AG04449 (cell line): ENCODE measurements at regions not wholly inside any gene's neighbourhood (a gene's known extent, or its start where the extent isn't known, plus 50 kb on each side); places are given as distances from the start of the nearest gene placed in this dataset.
"Not testable (repeated sequence)": the region's sequence is repeated elsewhere in the genome, so short reads cannot be mapped to it uniquely, and the experiment has no call there.

Source experiments
- CTCF ChIA-PET: fragments of 350-600 bp; formaldehyde crosslinking; extraction: SDS; loops from one replicate; lab custom pipeline; 2021; ENCODE audit warnings: antibody characterized with exemption; lab: Yijun Ruan, JAX
- POLR2A ChIA-PET: fragments of 400-600, 350-600 bp; formaldehyde crosslinking; extraction: SDS; loops from one replicate; lab custom pipeline; 2020; ENCODE audit warnings: antibody characterized with exemption, inconsistent platforms; lab: Yijun Ruan, JAX
- DNase-seq: peaks from one replicate; pipeline ENCODE4 v3.0.0-alpha.2; 2010; ENCODE audit warnings: low read depth, low spot score
- H3K4me3 ChIP-seq: 2 replicates; pipeline ENCODE4 v1.5.1; 2011; ENCODE audit warnings: low read depth, mild to moderate bottlenecking, control low read depth, low read length
- TF ChIP-seq, protein P1 (sequence below): IDR thresholded peaks from one replicate; pipeline ENCODE4 v1.5.1; 2011; ENCODE audit warnings: mild to moderate bottlenecking, moderate library complexity, low read length, control low read depth, inconsistent platforms; ENCODE audit not compliant: insufficient read depth; ENCODE audit errors: missing control alignments

- TF ChIP-seq, protein P1, sequence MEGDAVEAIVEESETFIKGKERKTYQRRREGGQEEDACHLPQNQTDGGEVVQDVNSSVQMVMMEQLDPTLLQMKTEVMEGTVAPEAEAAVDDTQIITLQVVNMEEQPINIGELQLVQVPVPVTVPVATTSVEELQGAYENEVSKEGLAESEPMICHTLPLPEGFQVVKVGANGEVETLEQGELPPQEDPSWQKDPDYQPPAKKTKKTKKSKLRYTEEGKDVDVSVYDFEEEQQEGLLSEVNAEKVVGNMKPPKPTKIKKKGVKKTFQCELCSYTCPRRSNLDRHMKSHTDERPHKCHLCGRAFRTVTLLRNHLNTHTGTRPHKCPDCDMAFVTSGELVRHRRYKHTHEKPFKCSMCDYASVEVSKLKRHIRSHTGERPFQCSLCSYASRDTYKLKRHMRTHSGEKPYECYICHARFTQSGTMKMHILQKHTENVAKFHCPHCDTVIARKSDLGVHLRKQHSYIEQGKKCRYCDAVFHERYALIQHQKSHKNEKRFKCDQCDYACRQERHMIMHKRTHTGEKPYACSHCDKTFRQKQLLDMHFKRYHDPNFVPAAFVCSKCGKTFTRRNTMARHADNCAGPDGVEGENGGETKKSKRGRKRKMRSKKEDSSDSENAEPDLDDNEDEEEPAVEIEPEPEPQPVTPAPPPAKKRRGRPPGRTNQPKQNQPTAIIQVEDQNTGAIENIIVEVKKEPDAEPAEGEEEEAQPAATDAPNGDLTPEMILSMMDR = no peak
- POLR2A ChIA-PET = no interaction called here
- CTCF ChIA-PET = no interaction called here
- no peak overlapping the region for H3K4me3 ChIP-seq
- no peak for DNase-seq
Observed at GRCh38 chr7:149564340-149565095, 66.9 kb upstream of the ZNF746 start.

- CTCF ChIA-PET = interaction anchor here (1.5 kb wide), 1 partner anchor 11 kb away, joined by 3 read pairs; no protein-coding TSS in a partner anchor
- DNase-seq = no peak
- POLR2A ChIA-PET = no interaction called here
- TF ChIP-seq, protein P1 = no peak
- H3K4me3 ChIP-seq = no peak overlapping the region
Observed at GRCh38 chr7:149562602-149563001, 65.0 kb upstream of the ZNF746 start.

DNA sequence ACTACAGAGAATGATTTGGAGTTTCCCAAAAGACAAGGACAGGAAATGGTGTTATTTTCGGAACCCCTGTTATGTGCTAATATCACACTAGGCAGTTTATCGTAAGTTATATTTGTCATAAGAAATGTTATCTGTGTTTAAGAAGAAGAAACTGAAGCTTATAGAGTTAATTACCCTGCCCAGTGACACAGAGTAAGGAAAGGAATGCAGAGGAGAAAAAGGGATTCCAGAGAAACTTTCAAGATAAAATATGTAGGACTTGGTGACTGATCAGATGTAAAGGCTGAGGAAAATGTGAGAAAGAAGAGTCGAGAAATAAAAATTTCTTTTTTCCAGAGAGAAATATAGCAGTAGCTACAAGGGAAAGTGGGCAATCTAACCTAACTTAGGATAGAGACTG is 63.5 kb upstream of the ZNF746 start:
- TF ChIP-seq, protein P1 = no peak
- POLR2A ChIA-PET = no interaction called here
- H3K4me3 ChIP-seq = no peak overlapping the region
- CTCF ChIA-PET = interaction anchor here (1.1 to 1.4 kb wide), 2 partner anchors 42 to 64 kb away, joined by 4 read pairs; no protein-coding TSS in a partner anchor
- no peak for DNase-seq

DNA sequence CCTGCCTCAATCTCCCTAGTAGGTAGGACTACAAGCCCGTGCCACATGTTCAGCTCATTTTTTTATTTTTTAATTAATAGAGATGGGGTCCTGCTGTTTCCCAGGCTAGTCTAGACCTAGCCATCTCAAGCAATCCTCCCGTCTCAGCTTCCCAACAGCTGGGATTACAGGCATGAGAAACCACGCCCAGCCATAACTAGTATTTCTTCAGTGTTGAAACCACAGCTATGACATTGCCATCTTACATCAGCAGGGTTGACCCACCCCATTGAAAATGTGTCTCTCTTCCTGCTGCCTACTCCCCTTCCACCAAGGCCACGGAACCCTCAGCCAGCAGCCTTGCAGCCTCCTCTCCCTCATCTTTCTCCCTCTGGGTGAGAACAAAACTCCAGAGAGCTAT is 62.1 kb upstream of the ZNF746 start:
- TF ChIP-seq, protein P1 = no peak
- ChIA-PET CTCF (interaction anchor here (0.7 to 1.6 kb wide), 5 partner anchors 9 to 65 kb away, joined by 3 to 5 read pairs (median 4); no protein-coding TSS in a partner anchor), POLR2A (interaction anchor here (0.8 kb wide), 1 partner anchor 65 kb away, joined by 4 read pairs; no protein-coding TSS in a partner anchor)
- peak; percentile 58 for DNase-seq
- H3K4me3 ChIP-seq = no peak overlapping the region

DNA sequence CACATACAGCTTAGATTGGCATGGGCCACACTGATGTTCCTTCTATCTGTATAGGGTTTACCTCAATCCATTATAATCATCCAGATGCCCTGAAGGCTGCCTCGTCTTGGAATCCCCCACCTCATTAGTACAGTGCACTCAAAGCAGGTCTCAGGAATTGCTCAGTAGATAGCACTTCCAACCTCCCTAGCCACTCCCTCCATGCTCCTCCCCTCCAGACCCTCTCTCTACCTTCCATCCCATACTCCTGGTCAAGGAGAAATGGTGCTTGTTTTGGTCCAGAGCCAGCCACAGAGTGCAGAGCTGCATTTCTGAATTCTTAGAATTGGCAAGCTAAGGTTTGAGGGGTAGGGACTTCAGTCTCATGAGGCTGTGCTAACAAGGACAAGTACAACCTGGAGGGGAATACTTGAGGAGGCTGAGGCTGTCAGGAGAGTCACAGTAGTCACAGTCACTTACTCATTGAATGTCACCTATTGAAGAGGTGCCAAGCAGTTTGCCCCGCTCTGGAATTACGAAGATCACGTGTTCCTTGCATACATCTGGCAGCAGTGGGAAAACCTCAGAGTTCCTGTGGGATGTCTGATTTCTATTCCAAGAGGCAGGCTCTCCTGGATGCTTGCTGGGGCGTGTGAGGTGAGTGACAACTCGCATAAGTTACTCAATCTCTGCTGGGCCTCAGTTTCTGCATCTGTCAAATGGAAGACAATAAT is 60.7 kb upstream of the ZNF746 start:
- ChIA-PET POLR2A (no interaction called here), CTCF (no interaction called here)

DNA sequence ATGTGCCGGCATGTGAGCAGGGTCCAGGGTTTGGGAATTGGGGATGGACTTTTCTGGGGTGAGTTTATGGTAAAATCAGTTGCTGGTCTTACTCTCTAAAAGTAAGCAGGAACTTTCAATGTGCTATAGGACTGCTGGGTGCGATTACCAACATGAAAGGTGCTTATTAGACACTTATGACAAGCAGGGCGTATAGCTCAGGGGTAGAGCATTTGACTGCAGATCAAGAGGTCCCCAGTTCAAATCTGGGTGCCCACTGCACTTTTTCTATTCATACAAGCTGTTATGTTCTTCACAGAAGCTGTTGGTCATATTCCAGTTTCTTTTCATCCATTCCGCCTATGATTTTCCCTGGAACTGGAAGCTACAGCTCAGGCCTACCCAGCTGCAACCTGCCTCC is 58.9 kb upstream of the ZNF746 start:
- CTCF ChIA-PET, POLR2A ChIA-PET, H3K4me3 ChIP-seq, DNase-seq: not testable (repeated sequence)

More for the DNA sequence above, 60.7 kb upstream of the ZNF746 start:
- DNase-seq = no peak
- H3K4me3 ChIP-seq = no peak overlapping the region
- TF ChIP-seq, protein P1 = no peak

GRCh38 chr7:149554821-149555220 is 57.2 kb upstream of the ZNF746 start:
- DNase-seq, CTCF ChIA-PET, H3K4me3 ChIP-seq, POLR2A ChIA-PET: not testable (repeated sequence)

DNA sequence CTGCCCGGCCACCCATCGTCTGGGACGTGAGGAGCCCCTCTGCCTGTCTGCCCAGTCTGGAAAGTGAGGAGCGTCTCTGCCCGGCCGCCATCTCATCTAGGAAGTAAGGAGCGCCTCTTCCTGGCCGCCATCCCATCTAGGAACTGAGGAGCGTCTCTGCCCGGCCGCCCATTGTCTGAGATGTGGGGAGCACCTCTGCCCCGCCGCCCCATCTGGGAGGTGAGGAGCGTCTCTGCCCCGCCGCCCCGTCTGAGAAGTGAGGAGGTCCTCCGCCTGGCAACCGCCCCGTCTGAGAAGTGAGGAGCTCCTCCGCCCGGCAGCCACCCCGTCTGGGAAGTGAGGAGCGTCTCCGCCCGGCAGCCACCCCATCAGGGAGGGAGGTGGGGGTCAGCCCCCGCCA is 56.4 kb upstream of the ZNF746 start:
- CTCF ChIA-PET, H3K4me3 ChIP-seq, DNase-seq, POLR2A ChIA-PET: not testable (repeated sequence)
